Activated T-cell treated with anti-CD3 and anti-CD28 coated beads, Interleukin-2, amount 50 U/mL, for 48 hours (primary cell): ENCODE measurements at regions not wholly inside any gene's neighbourhood (a gene's known extent, or its start where the extent isn't known, plus 50 kb on each side); places are given as distances from the start of the nearest gene placed in this dataset.
A peak's percentile ranks its signal among the peaks of the same experiment; 100 is the strongest.

ENCODE experiments used
- DNase-seq, 2 experiments: peaks; one replicate each; pipeline ENCODE4 v3.0.0-alpha.2; 2020

DNA sequence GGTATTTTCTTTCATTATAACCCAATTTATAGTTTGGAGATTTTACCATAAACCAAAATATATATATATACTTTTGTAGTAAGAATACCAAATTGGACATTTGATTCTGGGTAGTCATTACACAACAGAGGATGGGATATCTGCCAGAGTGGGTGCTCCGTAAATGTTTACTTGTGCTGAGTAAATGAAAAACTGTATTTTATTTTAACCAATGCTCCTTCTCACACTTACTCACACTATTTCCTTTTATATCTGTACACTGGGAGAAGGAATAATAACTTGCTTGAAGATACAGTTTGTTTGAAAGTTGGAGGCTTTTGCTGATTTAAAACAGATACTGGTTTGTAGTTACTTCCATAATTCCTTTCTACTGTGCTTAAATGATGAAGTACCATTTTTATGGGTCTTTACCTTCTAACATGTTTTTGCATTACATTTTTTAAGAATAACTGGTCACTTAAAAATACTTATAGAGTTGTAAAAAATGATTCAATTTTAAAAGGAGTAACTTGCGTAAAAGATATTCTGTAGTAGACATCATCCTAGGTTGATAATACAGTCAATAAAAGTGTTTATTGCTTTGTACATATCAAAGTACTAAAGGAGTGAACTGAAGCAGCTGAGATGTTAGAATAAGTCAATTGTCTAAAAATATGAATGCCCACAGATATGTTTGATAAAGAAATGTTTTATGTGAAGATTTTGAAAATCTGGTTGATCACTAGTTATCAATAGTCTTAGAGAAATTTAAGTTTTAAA, 411.7 kb downstream of the UTRN start:
- no peak for DNase-seq

DNA sequence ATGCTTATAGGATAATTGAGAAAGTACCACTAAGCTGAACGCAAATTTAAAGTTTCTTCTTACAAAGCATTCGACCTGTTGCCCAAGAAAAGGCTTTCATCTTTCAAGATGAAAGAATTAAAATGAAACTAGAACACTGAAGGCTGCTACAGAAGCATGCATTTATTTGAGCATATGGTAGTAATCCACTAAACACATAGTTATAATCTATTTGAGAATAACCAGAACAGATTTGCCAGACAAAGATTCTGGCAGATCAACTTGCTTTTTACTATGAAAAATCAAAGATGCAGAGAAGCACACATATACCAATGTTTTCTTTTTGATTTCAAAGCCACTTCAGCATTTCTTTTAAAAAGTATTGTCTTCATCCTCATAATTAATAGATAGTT, 412.2 kb downstream of the UTRN start:
- no peak for DNase-seq

DNA sequence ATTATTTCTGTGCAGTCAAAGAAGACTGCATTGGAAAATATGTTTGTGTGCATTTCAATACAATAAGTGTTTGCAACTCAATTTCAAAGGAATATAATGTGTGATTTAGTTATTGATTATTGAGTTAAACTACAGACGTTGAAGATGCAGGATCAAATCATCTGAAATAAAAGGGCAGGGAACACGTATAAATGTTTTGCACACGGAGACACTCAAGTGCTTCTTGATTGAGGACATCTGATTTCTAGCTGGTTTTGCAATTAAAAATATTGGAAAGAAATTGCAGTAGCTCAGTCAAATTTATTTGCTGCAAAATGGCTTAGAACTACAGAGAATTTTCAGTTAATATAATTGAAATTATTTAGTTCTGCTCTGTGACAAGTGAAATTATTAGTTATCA, 412.7 kb downstream of the UTRN start:
- DNase-seq, result no peak

DNA sequence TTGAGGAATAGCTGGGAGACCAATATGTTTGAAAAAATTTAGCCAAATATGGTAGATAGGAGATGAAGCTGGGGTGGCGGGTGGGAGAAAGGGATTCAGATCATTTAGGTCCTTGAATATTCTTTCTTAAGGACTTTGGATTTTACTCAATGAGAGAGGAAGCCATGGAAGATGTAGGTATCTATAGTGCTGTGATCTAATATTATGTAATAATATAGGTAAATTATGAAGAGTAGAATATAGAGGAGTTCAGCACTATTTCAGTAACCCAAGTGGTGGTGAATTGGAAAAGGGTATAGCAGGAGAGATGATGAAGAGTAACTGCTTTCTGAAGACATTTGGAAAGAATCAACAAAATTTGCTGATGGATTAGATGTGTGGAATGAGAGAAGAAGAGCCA, 417.6 kb downstream of the UTRN start:
- no peak for DNase-seq

DNA sequence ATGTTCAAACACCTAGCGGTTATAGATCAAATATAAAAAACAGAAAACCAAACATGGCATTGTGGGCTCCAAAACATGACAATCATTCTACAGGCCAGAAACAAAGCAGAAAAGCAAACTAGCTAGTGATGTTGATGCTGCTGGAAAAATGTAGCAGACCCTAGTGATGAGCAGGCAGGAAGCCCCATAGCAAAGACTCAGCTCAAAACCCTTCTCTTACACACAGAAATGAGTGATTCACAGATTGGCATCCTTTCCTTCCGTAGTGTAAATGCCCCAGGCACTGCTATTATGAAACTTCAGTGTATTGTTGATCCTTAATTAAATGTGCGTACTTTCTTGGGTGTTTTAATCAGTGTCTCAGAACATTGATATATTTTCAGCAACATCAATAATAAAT, 425.1 kb downstream of the UTRN start:
- no peak for DNase-seq

DNA sequence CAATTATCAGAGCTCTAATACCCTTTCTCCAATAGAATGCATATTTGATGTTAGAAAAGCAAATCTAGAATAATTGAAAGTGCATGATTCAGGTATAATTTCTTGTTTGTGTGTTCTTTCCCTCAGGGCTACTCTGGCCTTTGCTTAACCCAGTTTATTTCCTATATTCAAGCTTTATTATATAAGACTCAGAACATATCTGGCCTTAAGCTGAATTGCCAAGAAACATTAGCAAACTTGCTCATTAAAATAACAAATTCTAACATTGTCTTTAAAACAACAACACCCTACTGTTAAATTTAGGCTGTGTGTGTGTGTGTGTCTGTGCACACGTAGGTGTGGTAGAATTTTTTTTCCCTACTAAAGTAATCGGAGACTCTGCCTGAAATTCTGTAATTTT, 426.5 kb downstream of the UTRN start:
- no peak for DNase-seq

DNA sequence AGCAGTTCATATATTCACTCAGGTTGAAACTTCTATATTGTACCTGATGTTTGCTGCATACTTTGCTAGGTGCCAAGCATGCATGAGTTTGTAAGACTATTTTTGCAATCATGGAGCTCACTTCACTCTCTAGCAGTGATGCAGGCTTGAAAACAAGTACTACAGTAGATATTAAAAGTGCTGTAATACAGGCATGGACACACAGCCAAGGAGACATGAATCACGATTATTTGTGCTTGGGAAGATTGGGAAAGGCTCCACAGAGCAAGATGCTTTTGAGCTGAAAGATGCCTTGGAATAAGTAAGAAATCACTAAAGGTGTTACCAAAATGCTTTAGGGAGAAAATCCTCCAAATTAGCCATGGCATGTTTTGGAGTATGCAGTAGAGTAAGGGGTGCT, 427.4 kb downstream of the UTRN start:
- no peak for DNase-seq

DNA sequence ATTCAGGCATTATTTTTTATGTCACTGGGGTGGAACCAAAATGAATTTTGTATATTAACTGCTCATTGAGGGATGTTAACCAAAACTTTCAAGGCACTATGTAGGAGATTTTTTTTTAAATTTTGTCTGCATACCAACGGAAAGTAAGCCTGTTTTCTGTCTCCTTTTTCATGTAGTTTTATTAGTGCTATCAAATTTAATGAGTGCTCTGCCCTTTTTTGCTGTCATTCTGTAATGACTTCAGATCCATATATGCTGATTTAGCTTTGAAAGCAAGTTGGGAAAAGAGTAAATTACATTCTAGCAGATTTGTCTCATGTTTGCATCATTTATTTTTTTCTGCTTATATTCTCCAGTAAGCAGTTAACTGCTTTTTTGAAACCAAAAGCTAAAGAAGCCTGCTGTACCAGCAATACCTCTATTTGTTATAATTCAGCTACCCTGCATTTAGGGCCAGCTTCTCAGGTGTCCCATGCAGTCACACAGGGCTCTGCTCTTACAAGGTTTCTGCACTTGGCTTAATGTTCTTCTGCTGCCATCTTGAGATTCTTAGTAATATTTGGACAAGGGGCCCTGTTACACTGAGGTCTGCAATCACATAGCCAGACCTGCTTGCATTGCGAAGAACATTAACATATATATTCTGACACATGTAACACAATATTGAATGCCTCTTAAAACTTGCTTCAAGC, 429.0 kb downstream of the UTRN start:
- no peak for DNase-seq

DNA sequence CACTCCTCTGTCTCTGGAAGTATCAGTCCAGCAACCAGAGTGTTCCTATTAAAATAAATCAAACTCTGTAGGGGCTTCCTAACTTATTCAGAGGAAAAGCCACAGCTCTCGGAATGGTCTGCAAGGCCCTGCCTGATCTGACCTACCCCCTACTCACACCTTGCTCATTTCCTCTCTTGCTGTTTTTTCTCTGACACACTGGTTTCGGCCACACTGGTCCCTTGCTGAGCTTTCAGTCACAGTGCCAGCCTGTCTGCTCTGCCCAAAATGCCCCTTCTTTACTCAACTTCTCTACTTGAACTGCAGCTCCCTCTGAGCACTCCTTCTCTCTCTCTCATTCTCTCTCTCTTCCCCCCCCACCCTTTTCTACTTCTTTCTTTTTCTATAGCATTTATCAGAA, 430.2 kb downstream of the UTRN start:
- DNase-seq, result peak in 1 of 2 experiments; percentile 27

DNA sequence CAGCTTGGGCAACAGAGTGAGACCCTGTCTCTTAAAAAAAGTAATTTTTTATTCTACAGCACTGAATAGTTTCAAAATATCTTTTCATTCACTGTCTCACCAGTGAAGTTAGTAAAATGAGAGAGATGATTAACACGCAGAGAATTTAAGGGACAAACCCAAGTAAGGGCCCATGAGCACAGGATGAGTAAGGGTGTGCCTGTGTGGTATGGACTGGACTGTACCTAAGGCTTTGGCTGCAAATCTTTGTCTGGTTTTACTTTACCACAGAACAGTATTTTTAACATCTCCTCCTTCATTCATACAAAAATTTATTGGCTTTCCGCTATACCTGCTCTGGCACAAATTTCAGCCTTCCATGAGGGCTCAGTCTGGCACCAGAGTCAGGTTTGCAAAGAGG, 433.3 kb downstream of the UTRN start:
- DNase-seq, result no peak

DNA sequence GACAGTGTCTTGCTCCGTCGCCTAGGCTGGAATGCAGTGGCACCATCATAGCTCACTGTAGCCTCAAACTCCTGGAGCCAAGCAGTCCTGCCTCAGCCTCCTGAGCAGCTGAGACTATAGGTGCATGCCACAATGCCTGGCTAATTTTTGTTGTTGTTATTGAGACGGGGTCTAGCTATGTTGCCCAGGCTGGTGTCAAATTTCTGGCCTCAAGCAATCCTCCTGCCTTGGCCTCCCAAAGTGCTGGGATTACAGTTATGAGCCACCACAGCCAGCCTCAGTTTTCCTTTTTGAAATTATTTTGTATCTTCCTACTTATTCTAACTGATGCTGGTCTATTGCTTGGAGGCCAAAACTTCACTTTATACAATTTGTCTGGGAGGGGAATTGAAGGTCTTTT, 436.1 kb downstream of the UTRN start:
- DNase-seq, result no peak

DNA sequence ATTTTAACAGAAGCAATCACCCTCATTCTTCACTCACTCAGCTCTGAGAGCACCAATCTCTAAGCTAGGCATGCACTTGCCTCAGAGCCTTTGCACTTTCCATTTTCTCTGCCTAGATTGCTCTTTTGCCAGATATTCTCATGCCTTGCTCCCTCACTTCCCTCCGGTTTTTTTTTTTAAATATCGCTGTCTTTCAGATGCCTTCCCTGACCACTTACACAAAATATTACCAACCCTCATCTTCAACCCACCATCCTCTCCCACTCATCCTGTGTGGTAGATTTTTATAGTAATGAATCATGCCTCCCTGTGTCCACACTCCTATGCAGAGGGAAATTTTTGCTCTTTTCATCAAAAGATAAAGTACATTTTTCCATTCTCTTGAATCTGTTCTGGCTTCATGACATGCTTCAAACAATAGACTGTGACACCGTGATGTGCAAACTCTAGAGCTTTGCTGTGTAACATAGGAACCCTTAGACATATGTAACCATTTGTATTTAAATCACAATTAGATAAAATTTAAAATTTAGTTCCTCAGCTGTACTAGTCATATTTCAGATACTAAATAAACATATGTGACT, 437.1 kb downstream of the UTRN start:
- DNase-seq, result no peak

DNA sequence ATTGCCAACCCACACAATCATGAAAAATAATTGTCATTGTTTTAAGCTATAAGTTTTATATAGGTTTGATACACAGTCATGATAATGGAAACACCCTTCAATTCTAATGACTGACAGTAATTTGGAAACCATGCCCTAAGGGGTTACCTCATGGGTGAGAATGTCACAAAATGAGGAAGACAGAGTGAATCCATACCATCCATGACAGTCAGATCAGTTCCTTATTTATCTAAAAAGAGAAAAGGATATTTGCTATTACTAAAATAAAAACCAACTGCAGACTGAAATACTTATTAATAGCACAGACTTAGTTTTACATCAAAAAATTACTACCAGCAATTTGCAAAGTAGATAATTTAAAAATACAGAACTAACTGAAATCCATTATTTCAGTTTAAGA, 437.8 kb downstream of the UTRN start:
- DNase-seq, result no peak

DNA sequence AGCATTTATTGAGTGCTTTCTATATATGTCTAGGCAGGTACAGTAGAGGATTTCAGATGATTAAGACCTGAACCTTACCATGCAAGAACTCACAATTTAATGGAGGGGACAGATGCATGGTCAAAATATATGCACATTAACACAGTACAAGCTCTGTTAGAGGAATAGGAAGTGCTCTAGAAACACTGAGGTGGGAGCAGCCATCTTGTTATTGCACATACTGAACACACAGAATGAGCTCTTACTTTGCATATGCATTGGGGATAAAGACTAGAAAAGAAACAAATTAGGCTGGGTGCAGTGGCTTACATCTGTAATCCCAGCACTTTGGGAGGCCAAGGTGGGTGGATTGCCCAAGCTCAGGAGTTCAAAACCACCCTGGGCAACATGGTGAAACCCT, 438.3 kb downstream of the UTRN start:
- no peak for DNase-seq

DNA sequence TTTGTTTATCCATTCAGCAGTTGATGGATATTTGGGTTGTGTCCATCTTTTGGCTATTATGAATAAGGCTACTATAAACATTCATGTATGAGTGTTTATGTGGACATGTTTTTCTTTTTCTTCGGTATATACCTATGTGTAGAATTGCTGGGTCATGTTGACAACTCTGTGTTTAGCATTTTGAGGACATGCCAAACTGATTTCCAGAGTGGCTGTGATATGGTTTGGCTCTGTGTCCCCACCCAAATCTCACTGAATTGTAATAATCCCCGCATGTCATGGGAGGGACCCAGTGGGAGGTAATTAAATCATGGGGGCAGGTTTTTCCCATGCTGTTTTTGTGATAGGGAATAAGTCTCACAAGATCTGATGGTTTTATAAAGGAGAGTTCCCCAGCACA, 439.7 kb downstream of the UTRN start:
- no peak for DNase-seq

DNA sequence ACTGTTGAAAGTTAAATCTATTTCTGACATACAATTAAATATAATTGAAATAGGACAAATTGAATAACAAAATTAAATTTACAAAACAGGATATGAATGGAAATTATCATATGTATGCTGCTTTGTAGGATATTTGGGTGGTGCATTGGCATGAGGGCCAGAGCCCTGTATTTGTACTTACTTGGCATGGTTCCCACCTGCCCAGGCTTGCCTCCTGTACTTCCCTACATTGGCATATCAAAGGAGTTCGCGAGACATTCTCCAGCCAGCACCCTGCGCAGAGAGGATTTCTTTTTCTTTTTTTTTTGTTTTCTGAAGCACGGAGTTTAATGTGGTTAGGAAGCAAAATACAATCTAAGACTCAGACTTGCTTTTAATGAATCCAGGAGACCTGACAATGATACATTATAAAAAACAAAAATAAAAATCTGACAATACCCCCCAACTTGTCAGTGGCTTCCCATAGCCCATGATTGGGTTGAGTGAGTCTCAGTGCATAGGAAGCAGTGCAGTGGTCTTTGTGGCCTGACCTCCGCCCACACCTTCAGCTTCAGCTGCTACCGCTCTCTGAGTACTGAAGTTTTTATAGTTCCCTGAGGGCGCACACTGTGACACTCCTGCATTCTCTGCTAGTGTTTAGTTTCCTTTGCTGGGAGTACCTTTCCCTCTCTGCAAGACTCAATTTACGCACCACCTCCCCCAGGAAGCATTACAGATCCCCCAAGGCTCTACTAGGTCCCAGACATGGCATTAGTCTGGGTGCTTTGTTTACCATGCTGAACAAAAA, 440.8 kb downstream of the UTRN start:
- peak; percentile 35 to 51 for DNase-seq

DNA sequence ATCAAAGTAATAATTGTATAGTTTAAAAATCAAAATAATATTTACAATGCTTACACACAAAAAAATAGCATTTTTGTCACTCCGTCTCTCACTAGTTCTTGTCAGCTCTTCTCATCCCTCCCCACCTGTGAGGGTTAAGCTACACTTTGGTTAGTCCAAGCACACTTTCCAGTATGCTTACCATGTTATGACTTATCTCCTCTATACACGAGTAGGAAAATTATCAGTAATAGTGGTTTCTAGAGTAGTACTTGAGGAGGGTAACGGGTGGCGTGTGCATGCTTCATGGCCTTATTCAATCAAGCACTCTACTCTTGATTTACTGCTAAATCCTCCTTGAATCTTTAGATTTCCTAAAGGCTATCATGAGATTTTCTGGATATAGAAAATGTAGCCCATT, 443.7 kb downstream of the UTRN start:
- no peak for DNase-seq

DNA sequence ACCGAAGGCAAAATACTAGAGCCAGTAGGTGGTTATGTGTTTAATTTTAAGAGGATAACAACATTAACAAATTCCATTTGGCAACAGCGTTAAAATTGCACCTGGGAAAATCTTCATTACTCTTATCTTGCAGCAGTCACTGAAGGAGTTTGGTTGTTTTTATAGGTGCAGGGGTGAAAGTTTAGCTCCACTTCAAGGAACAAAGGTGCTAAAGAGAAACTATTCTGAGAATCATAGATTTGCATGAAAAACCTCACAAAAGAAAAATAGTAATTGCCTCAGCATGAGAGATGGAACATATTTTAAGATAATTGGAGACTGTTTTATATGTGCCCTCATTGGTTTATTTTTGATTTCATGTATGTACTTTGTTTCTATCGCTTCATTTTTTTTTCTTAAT, 444.4 kb downstream of the UTRN start:
- no peak for DNase-seq

DNA sequence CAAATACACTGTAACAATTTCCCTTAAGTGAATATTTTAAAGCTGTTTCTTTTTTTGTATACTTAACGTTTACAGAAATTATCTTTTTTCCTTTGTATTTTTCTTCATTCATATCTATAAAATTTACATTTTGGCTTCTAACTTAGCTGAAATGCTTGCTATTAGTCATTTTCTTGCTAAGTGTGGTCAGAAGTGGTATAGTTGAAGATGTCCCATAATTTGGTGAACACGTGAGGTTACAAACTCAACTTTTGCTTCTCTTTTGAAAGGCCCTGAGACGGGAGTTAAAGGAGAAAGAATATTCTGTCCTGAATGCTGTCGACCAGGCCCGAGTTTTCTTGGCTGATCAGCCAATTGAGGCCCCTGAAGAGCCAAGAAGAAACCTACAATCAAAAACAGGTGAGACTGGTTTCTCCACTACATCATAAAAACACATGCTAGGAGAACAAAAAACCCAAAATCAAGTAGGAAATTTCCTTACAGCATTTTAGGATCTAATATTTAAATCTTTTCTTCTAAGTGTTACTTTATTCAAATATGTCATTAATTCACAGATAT, 445.0 kb downstream of the UTRN start:
- no peak for DNase-seq

DNA sequence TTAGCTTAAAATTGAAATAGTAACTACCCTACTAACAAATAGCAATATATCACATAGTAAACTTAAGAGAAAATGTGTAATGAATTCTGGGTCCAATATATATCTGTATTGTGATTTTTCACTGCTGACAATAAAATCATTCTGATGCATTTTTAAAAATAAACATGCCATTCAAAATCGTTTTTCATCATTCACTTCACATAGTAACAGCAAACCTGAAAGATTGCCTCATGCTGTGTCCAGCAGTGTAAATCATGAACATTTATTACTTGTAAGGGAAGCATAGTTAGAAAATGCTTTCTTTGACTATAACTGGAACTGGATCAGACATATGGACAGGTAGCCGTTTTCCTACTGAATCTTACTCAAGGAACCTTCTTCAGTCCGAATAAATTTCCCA, 446.1 kb downstream of the UTRN start:
- no peak for DNase-seq

DNA sequence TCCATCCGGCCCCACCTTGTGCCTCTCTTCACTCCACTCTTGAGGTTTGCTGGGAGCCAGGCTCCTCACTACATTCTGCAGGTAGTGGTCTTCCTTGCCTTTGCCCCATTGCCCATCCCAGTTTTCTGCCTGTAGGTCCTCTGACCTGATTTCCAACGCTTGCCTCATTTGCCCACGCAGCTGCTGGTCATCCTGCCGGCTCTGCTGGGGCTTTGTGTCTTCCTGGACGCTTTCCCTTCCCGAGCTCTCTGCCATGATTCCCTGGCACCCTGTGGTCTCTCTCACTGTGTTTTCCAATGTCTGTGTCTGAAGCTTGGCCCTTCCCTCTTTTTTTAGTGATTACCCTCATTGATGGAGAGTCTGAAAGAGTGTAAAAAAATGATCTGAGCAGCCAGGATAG, 451.6 kb downstream of the UTRN start:
- no peak for DNase-seq

DNA sequence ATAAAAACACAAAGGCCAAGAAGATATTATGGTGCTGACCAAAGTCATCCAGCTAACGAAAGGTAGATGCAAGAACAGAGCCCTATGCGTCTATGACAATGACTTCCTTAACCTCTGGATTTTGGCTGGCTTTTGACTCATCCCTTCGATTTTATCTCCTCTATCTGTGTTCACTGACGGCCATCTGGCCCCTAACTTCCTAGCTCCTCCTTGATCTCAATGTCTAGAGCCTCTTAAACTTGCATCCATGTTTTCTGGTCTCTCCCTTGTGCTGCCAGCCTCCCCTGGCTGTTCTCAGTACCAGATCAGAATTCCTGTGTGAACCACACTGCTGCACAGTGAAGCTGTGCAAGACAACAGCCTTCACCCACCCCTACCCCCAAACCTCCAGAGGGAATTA, 452.9 kb downstream of the UTRN start:
- DNase-seq, result no peak

DNA sequence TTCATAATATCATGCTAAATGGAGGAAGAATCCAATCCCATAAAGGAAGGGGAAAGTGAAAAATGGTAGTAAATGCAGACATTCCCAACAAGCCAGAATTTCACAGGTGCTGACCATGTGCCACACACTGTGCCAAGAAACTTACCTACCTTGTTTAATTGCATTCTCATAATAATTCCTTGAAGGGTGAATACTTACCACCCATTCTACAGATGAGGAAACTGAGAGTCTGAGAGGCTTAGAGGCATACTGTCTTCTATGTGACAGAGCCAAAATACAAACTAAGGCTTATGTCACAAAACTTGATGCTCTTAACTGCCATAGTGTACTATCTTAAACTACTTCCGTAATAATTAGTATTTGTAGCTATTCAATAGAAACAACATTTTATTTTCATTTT, 454.7 kb downstream of the UTRN start:
- DNase-seq, result no peak
